ENCODE measurements at regions not wholly inside any gene's neighbourhood (a gene's known extent, or its start where the extent isn't known, plus 50 kb on each side); places are given as distances from the start of the nearest gene placed in this dataset.

- TF ChIP-seq CTCF (IDR thresholded peaks at IDR 0.05): no peak
- no peak for TF ChIP-seq POLR2A (IDR thresholded peaks at IDR 0.05)
- TF ChIP-seq POLR2AphosphoS5 (IDR thresholded peaks at IDR 0.05; ENCODE audit: insufficient read depth in 1 of 2, low read depth in 1 of 2): peak in 1 of 2 donors; percentile 80
These were observed 190.4 kb downstream of the DIPK2A start for GRCh38 chr3:144162042-144162441.
